Activated T-cell treated with anti-CD3 and anti-CD28 coated beads, Interleukin-2, amount 50 U/mL, for 1 hour (primary cell): ENCODE measurements at regions not wholly inside any gene's neighbourhood (a gene's known extent, or its start where the extent isn't known, plus 50 kb on each side); places are given as distances from the start of the nearest gene placed in this dataset.
A peak's percentile ranks its signal among the peaks of the same experiment; 100 is the strongest.
"Not testable (repeated sequence)": the region's sequence is repeated elsewhere in the genome, so short reads cannot be mapped to it uniquely, and the experiment has no call there.

Experiments used
- DNase-seq: peaks from one replicate; pipeline ENCODE4 v3.0.0-alpha.2; 2020

GRCh38 chr15:91415258-91415657, 315.2 kb downstream of the SV2B start:
- DNase-seq = not testable (repeated sequence)

- no peak for DNase-seq
Observed at GRCh38 chr15:91420689-91421088, 320.6 kb downstream of the SV2B start.

GRCh38 chr15:91422797-91423196, 322.7 kb downstream of the SV2B start:
- no peak for DNase-seq

GRCh38 chr15:91424001-91424400, 323.9 kb downstream of the SV2B start:
- no peak for DNase-seq

GRCh38 chr15:91426412-91426811, 326.4 kb downstream of the SV2B start:
- no peak for DNase-seq

- no peak for DNase-seq
Observed at GRCh38 chr15:91429973-91430372, 329.9 kb downstream of the SV2B start.

GRCh38 chr15:91431041-91431715, 331.1 kb downstream of the SV2B start:
- no peak for DNase-seq

GRCh38 chr15:91435113-91435512, 335.1 kb downstream of the SV2B start:
- DNase-seq = no peak

GRCh38 chr15:91444656-91445055, 344.6 kb downstream of the SV2B start:
- no peak for DNase-seq

GRCh38 chr15:91445695-91446228, 345.7 kb downstream of the SV2B start:
- DNase-seq = no peak

- no peak for DNase-seq
Observed at GRCh38 chr15:91447991-91448644, 348.1 kb downstream of the SV2B start.

- DNase-seq = not testable (repeated sequence)
Observed at GRCh38 chr15:91453376-91453775, 353.3 kb downstream of the SV2B start.

GRCh38 chr15:91456251-91456718, 356.2 kb downstream of the SV2B start:
- no peak for DNase-seq

- DNase-seq = no peak
Observed at GRCh38 chr15:91456921-91457320, 356.9 kb downstream of the SV2B start.

- no peak for DNase-seq
Observed at GRCh38 chr15:91461377-91461776, 361.3 kb downstream of the SV2B start.

GRCh38 chr15:91465086-91465485, 365.0 kb downstream of the SV2B start:
- DNase-seq = no peak

GRCh38 chr15:91465696-91466095, 365.6 kb downstream of the SV2B start:
- DNase-seq = no peak

GRCh38 chr15:91468871-91469580, 369.0 kb downstream of the SV2B start:
- no peak for DNase-seq

- DNase-seq = peak; percentile 49
Observed at GRCh38 chr15:91469632-91470567, 369.8 kb downstream of the SV2B start.

GRCh38 chr15:91471468-91471867, 371.4 kb downstream of the SV2B start:
- no peak for DNase-seq

GRCh38 chr15:91472316-91472756, 372.3 kb downstream of the SV2B start:
- DNase-seq = no peak

- DNase-seq = no peak
Observed at GRCh38 chr15:91473894-91474545, 374.0 kb downstream of the SV2B start.
